Left lobe of liver (tissue), 2 donors: ENCODE measurements at regions not wholly inside any gene's neighbourhood (a gene's known extent, or its start where the extent isn't known, plus 50 kb on each side); places are given as distances from the start of the nearest gene placed in this dataset.
A peak's percentile ranks its signal among the peaks of the same experiment; 100 is the strongest.

Source experiments
- ATAC-seq: fragments of 200-7000 bp; cut with Tn5 transposase; one replicate; pipeline ENCODE4 v1.9.1; 2020; ENCODE audit warnings: mild to moderate bottlenecking, moderate library complexity
- DNase-seq: peaks from one replicate; pipeline ENCODE4 v3.0.0-alpha.2; 2020; ENCODE audit warnings: low spot score
- donor health status: DM: no; HTN: no; CAD: no; lungs with moderate emphysema.
- donor health status: DM: no; HTN: yes; CAD: no.

GRCh38 chr21:38147391-38147790 is 109.4 kb upstream of the KCNJ15 start:
- DNase-seq, result no peak
- ATAC-seq, result peak; percentile 69

- no peak for DNase-seq
- no peak for ATAC-seq
These were observed 108.7 kb upstream of the KCNJ15 start for GRCh38 chr21:38148046-38148445.

DNA sequence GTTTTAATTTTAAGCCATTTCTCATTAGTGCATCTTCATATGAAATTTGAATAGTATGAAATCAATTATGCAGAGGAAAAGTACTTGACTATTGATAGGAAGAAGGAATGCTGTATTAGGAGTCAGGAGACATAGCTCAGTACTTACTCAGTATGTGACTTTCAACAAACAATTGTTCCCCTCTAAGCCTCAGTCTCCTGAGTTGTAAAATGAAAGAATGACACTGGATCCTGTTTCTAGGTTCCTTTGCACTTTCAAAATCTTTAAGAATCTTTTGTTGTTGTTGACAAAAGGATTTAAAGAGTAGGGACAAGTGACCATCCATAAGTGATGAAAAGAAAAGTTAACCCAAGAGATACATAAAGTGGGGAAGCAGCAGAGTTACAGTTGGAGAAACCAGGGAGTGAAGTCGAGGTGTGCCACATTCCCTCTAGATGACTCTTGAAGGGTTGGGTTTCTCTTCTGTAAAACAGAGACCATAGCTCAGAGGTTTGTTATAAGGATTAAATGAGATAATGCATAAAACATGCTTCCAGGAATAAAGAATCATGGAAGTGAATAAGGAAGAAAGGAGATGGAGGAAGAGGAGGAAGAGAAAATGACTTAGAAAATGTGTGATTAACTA is 105.7 kb upstream of the KCNJ15 start:
- no peak for ATAC-seq
- no peak for DNase-seq

DNA sequence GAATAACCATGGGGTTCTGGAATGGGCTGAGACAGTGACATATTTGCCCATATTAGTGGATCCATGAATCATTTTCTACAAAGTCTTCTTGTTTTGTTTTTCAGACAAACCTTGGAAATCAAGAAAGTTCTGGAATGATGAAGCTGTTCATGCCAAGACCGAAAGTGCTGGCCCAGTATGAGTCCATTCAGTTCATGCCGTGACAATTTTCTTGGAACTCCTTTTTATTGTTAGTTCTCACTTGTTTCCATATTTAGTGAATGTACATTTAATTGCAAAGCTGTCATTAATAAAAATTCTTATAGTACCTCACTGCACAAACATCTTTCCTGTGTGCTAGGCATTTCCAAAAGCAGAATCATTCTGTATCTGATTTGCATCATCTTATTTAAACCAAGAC is 100.6 kb upstream of the KCNJ15 start:
- DNase-seq, result no peak
- ATAC-seq, result no peak

GRCh38 chr21:38159355-38159754 is 97.4 kb upstream of the KCNJ15 start:
- ATAC-seq, result peak; percentile 93
- peak; percentile 57 for DNase-seq

GRCh38 chr21:38165466-38166172 is 91.2 kb upstream of the KCNJ15 start:
- DNase-seq (no peak), ATAC-seq (no peak)

DNA sequence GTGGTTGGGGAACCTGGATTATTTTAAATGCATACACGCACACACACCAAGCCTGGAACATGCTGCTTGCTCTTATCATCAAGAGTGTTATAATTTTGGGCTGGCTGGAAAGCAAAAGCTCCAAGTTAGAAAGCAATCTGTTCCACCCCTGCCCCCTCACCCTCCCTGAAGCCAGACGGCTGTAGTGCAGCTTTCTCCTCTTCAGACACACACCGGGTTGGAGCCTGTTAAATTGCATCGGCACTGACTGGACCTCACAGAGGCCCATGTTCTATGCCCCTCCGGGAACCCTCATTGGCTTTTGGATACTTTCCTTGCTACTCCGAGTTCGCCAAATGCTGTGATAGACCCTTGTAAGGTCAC is 90.6 kb upstream of the KCNJ15 start:
- no peak for ATAC-seq
- no peak for DNase-seq

GRCh38 chr21:38167345-38167744 is 89.4 kb upstream of the KCNJ15 start:
- DNase-seq (no peak), ATAC-seq (no peak)

DNA sequence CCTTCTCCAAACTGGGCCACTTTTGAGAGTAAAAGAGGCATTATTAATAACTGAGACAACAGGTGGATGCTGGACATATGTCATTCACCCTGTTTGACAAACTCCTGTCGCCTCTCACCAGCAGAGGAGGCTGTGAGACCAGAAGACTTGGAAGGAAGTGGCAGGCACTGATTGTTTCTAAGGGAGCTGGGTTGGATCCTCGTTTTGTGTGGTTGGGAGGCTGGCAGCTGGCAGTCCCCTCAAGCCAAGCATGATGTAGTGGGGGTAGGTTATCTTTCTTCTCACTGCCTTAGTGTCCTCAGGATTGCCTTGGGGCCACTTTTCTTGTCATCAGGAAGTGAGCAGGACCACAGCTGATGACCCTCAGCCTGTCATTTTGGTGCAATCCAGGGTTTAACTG is 86.5 kb upstream of the KCNJ15 start:
- peak; percentile 60 for ATAC-seq
- no peak for DNase-seq

DNA sequence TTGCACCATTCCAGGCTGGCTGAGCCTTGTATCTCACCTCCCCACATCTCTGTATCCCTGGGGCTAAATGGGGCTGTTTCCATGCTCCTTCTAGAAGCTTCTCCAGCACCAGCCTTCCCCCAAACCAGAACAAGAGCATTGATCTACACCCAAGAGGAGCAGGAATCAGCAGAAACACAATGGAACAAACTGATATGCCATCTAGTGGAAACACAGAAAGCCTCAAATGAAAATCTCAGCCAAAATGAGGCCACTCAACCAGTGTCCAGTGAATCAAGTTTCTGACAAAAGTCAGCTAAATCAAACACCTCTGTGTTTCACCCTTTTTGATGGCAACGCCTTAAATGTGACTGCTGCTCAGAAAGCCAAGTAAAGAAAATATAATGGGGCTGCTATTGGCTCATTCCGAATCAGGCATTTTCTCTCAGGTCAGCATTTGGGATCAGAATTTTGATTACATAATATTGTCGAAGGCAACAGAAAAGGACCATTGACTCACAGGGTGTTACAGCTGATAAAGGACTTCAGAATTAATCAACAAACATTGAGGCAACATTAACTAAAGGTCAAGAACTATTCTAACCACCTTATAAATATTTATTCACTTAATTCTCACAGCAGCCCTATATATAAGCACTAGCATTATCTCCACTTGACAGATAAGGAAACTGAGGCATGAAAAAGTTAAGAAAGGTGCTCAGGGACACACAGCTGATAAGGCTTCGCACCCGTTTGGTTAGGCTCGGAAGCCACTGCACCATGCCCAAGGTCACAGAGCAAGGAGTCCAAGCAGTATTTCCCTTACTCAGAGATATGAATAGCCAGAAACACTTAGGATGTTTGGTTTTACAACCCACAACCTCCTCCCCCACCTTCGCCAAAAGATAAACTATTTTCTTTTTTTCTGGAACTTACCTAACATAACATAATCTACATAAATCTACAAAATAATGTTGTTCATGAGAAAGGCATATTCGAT is 85.8 kb upstream of the KCNJ15 start:
- DNase-seq, result no peak
- ATAC-seq, result peak; percentile 55

DNA sequence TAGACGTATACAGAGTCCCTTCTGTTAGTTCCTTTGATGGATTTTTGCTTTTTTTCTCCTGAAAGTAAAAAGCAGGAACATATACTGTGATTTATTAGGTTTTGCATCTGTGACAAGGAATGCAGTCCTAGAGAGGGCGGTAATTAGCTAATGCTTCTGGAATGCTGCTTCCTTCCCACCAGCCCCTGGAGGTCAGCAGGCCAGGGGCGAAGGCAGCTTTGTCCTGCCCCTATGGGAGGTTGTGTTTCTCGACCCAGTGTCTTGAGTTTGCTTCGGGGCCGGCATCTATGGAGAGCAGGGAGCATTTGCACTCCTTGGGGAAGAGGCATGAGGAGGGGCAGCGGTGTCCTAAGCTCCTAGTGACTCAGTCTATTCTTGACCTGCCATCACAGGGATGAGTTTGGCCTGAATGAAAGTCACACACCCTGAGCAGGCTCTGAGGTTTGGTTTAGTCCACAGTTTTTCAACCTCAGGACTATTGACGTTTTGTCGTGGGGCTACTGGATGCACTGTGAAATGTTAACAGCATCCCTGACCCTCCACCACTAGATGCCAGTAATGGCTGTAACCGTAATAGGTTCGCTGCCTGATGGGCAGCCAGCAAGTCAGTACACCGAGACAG is 85.0 kb upstream of the KCNJ15 start:
- no peak for DNase-seq
- ATAC-seq, result no peak

- ATAC-seq (no peak), DNase-seq (no peak)
These were observed 83.3 kb upstream of the KCNJ15 start for GRCh38 chr21:38173276-38174035.

- DNase-seq (no peak), ATAC-seq (no peak)
These were observed 81.5 kb upstream of the KCNJ15 start for GRCh38 chr21:38175306-38175705.

- ATAC-seq, result no peak
- no peak for DNase-seq
These were observed 78.7 kb upstream of the KCNJ15 start for GRCh38 chr21:38177919-38178652.

DNA sequence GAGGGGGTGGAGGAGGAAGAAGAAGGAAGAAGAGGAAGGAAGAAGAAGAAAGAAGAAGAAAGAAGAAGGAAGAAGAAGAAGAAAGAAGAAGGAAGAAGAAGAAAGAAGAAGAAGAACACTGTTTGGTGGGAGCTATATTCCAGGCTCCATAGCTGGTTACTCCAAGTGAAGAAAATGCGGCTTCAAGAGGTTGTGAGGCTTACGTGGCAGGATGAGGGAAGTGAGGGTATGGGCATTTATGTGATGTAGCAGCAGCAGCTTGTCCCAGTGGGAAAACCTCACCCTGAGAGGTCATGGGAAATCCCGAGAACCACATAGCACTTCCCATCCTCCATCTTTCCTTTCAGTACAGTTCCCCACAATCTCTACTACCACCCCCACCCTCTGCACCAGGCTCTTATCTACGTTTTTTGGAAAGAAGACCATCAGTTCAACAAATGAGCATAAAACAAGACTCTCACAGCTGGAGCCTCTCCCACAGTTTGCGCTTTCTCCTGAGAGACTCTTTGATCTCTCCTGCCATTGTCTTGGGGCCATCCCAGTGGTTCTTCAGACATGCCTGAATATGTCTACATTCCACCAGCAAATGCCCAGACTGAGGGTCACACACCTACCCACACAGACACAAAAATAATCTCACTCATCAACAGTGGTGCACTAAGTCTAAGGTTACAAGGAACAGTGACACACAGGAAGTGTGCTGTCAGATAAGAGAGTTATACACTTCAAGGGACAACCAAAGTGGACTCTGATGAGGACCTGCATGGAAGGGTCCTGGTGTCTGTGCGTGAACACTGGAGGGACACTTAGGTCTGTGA is 77.9 kb upstream of the KCNJ15 start:
- DNase-seq (no peak), ATAC-seq (no peak)

DNA sequence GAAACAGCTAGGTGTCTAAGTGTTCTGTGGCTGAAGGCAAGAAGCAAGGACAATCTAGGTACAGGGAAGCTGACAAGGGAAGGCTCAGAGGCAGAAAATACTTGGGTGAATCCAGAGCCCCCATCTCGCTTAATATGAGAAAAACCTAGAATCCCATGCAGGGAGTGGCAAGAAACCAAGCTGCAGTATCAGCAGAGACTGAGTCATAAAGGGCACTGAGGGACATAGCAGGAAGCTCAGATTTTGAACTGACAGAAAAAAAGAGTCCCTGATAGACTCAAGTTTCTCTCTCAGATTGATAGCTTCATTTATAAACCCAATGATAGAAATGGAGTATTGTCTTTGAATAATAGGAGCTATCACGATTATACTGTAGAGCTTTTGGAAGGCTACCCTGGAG is 77.3 kb upstream of the KCNJ15 start:
- DNase-seq (no peak), ATAC-seq (no peak)

DNA sequence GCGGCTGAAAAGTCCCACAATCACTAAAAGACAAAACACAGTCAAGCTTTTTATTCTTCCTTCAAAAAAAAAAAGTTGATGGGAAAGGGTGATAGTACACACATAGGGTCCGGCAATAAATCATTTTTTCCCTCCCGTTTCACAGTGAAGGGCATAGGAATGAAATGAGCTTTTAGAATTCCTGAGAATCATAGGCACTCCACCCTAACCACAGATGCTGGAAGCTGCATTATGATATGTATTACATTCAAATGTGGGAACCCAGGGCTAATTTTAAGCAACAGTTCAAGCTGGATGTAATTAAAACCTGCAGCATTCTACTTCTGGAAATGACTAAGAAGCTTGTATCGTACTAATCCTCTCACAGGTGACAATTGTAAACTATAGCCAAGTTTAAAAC is 75.7 kb upstream of the KCNJ15 start:
- DNase-seq (no peak), ATAC-seq (no peak)

- ATAC-seq (no peak), DNase-seq (no peak)
These were observed 74.3 kb upstream of the KCNJ15 start for GRCh38 chr21:38182370-38182985.

DNA sequence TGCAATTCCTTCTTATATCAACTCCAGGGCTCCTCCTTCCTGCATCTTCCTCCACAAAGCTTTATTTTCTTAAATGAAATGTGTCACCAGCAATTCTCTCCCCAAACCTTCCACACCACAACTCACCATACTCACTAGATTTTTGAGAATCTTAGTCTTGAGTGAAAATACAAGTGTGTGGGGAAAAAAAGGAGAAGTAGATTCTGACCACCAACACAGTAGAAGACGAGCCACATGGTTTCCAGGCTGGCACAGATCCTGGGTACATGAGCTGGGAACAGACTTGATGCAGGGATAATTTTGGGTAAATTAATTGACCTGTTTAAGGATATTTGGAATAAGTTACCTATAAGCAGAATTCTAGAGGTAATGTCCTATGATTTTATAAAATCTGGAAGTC is 72.8 kb upstream of the KCNJ15 start:
- ATAC-seq (no peak), DNase-seq (no peak)
